ENCODE measurements at regions not wholly inside any gene's neighbourhood (a gene's known extent, or its start where the extent isn't known, plus 50 kb on each side); places are given as distances from the start of the nearest gene placed in this dataset.

- Histone ChIP-seq H3K4me3 (no peak overlapping the region), H3K27ac (no peak overlapping the region), H3K36me3 (no peaks in the 10 kb centered on the region), H3K4me1 (no peaks in the 10 kb centered on the region), H3K9me3 (no peaks in the 10 kb centered on the region), H3K27me3 (peaks cover 0 to 8% of the 10 kb centered on the region in 2 donors)
- TF ChIP-seq CTCF (IDR thresholded peaks at IDR 0.05) = peak; percentile 42 to 50
- intact Hi-C loops (cut with DNase I; ENCODE audit: low total_unique reads) = no loop called here
- DNase-seq = peak in 1 of 2 donors; percentile 72
Measured at GRCh38 chr7:148527717-148528168, 62.8 kb upstream of the C7orf33 start.

GRCh38 chr7:148535217-148535616 lies 55.3 kb upstream of the C7orf33 start:
- no peak for TF ChIP-seq CTCF (IDR thresholded peaks at IDR 0.05)
- Histone ChIP-seq H3K27ac (no peak overlapping the region), H3K4me3 (peak overlapping the region in 1 of 2 donors; percentile 24), H3K27me3 (no peaks in the 10 kb centered on the region), H3K4me1 (peaks cover 0 to 3% (median 1%) of the 10 kb centered on the region in 4 donors), H3K36me3 (no peaks in the 10 kb centered on the region), H3K9me3 (no peaks in the 10 kb centered on the region)
- DNase-seq = no peak
- intact Hi-C loops (cut with DNase I; ENCODE audit: low total_unique reads) = no loop called here

- intact Hi-C loops (cut with DNase I; ENCODE audit: low total_unique reads) = no loop called here
- H3K27ac ChIP-seq = no peak overlapping the region
- no peaks in the 10 kb centered on the region for H3K36me3 ChIP-seq
- no peak for TF ChIP-seq CTCF (IDR thresholded peaks at IDR 0.05)
- H3K9me3 ChIP-seq = no peaks in the 10 kb centered on the region
- peaks cover 0 to 14% (median 4%) of the 10 kb centered on the region in 4 donors for H3K4me1 ChIP-seq
- no peak for DNase-seq
- no peak overlapping the region for H3K4me3 ChIP-seq
- no peaks in the 10 kb centered on the region for H3K27me3 ChIP-seq
Measured at GRCh38 chr7:148537435-148537834, 53.1 kb upstream of the C7orf33 start.

- Histone ChIP-seq H3K36me3 (no peaks in the 10 kb centered on the region), H3K4me1 (peaks cover 0 to 14% (median 4%) of the 10 kb centered on the region in 4 donors), H3K27ac (peak overlapping the region; percentile 73 to 77), H3K9me3 (no peaks in the 10 kb centered on the region), H3K4me3 (peak overlapping the region; percentile 1 to 23), H3K27me3 (no peaks in the 10 kb centered on the region)
- intact Hi-C loops (cut with DNase I; ENCODE audit: low total_unique reads) = no loop called here
- no peak for TF ChIP-seq CTCF (IDR thresholded peaks at IDR 0.05)
- peak; percentile 75 to 89 for DNase-seq
Measured at GRCh38 chr7:148540041-148540738, 50.4 kb upstream of the C7orf33 start.

Data from tibial artery (tissue), 4 donors.